ENCODE measurements at regions not wholly inside any gene's neighbourhood (a gene's known extent, or its start where the extent isn't known, plus 50 kb on each side); places are given as distances from the start of the nearest gene placed in this dataset.
A peak's percentile ranks its signal among the peaks of the same experiment; 100 is the strongest.
"Not testable (repeated sequence)": the region's sequence is repeated elsewhere in the genome, so short reads cannot be mapped to it uniquely, and the experiment has no call there.

- no peak overlapping the region for H3K27ac ChIP-seq
- H3K4me1 ChIP-seq = no peaks in the 10 kb centered on the region
- no peak for ATAC-seq
- H3K9me3 ChIP-seq = no peaks in the 10 kb centered on the region
- no peaks in the 10 kb centered on the region for H3K36me3 ChIP-seq
- FAIRE-seq = no peak
- no peak for DNase-seq
- TF ChIP-seq CTCF (IDR thresholded peaks at IDR 0.05) = no peak
- H3K4me3 ChIP-seq = no peak overlapping the region
- H3K27me3 ChIP-seq = no peaks in the 10 kb centered on the region
- intact Hi-C loops (cut with DNase I) = no loop called here
These were observed 1165.9 kb upstream of the CELF2 start for GRCh38 chr10:9851808-9852207.

- DNase-seq (no peak), ATAC-seq (peak in 3 of 4 donors; percentile 30 to 56 (median 55)), FAIRE-seq (no peak)
- intact Hi-C loops (cut with DNase I) = no loop called here
- H3K4me1 ChIP-seq = no peaks in the 10 kb centered on the region
- H3K9me3 ChIP-seq = no peaks in the 10 kb centered on the region
- no peak overlapping the region for H3K4me3 ChIP-seq
- no peaks in the 10 kb centered on the region for H3K36me3 ChIP-seq
- no peak for TF ChIP-seq CTCF (IDR thresholded peaks at IDR 0.05)
- 27 to 37% methylated on average over 4 of the region's 4 CpGs for WGBS, 2 donors
- no peak overlapping the region for H3K27ac ChIP-seq
- H3K27me3 ChIP-seq = no peaks in the 10 kb centered on the region
These were observed 1164.0 kb upstream of the CELF2 start for GRCh38 chr10:9853405-9854355.

- H3K4me1 ChIP-seq; H3K4me3 ChIP-seq; intact Hi-C loops (cut with DNase I); FAIRE-seq; H3K27me3 ChIP-seq; H3K36me3 ChIP-seq; H3K9me3 ChIP-seq; DNase-seq; H3K27ac ChIP-seq; ATAC-seq: not testable (repeated sequence)
- WGBS, 2 donors = 90 to 91% methylated on average over 22 of the region's 22 CpGs
These were observed 1162.2 kb upstream of the CELF2 start for GRCh38 chr10:9855451-9855850.

GRCh38 chr10:9858816-9859215 is 1158.9 kb upstream of the CELF2 start:
- no peaks in the 10 kb centered on the region for H3K27me3 ChIP-seq
- no peaks in the 10 kb centered on the region for H3K9me3 ChIP-seq
- no peak for FAIRE-seq
- no peaks in the 10 kb centered on the region for H3K36me3 ChIP-seq
- H3K4me3 ChIP-seq = no peak overlapping the region
- no peak overlapping the region for H3K27ac ChIP-seq
- H3K4me1 ChIP-seq = no peaks in the 10 kb centered on the region
- no peak for ATAC-seq
- no peak for TF ChIP-seq CTCF (IDR thresholded peaks at IDR 0.05)
- no peak for DNase-seq
- intact Hi-C loops (cut with DNase I) = no loop called here

- no peak for ATAC-seq
- intact Hi-C loops (cut with DNase I) = no loop called here
These were observed 1157.6 kb upstream of the CELF2 start for GRCh38 chr10:9860045-9860444.

More at GRCh38 chr10:9860045-9860444, 1157.6 kb upstream of the CELF2 start:
- no peaks in the 10 kb centered on the region for H3K4me1 ChIP-seq
- FAIRE-seq = no peak
- H3K9me3 ChIP-seq = no peaks in the 10 kb centered on the region
- no peak for DNase-seq
- TF ChIP-seq CTCF (IDR thresholded peaks at IDR 0.05) = no peak
- no peaks in the 10 kb centered on the region for H3K36me3 ChIP-seq
- no peaks in the 10 kb centered on the region for H3K27me3 ChIP-seq
- no peak overlapping the region for H3K4me3 ChIP-seq
- no peak overlapping the region for H3K27ac ChIP-seq
